ENCODE measurements at regions not wholly inside any gene's neighbourhood (a gene's known extent, or its start where the extent isn't known, plus 50 kb on each side); places are given as distances from the start of the nearest gene placed in this dataset.

GRCh38 chr1:117779364-117779763 lies 150.1 kb downstream of the GDAP2 start:
- TF ChIP-seq CTCF (conservative IDR thresholded peaks at IDR 0.05; ENCODE audit: low read depth, low read length) (no peak), EZH2 (IDR thresholded peaks at IDR 0.05; ENCODE audit: borderline replicate concordance, low read depth, low read length, poor library complexity, severe bottlenecking) (no peak)
